GM23248 (cell line): ENCODE measurements at regions not wholly inside any gene's neighbourhood (a gene's known extent, or its start where the extent isn't known, plus 50 kb on each side); places are given as distances from the start of the nearest gene placed in this dataset.

Experiments
- EZH2 ChIP-seq: fragments of 200-600 bp; sonication (generic); IDR thresholded peaks from 2 replicates; pipeline ENCODE4 v1.6.1; 2018; ENCODE audit warnings: antibody characterized with exemption, mild to moderate bottlenecking; ENCODE audit not compliant: insufficient read depth, poor library complexity, severe bottlenecking
- EZH2phosphoT487 ChIP-seq: fragments of 200-600 bp; sonication (generic); IDR thresholded peaks from 2 replicates; pipeline ENCODE4 v1.6.1; 2018; ENCODE audit warnings: antibody characterized with exemption, moderate library complexity, mild to moderate bottlenecking, low read depth; ENCODE audit not compliant: insufficient read depth

DNA sequence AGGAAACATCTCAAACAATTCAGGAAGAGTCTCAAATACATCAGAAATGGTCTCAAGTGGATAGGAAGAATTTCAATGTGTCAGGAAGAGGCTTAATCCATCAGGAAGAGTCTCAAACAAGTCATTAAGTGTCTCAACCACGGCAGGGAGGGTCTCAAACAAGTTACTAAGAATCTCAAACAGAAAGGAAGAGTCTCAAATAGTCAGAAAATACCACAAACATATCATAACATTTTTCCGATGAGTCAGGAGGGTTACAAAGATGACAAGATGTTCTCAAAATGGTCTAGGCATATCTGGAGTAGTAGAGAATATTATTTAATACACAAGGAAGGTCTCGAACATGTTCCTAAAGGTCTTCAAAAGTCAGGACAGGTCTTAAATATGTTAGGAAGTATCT lies 109.3 kb upstream of the USP9X start:
- no peak for TF ChIP-seq EZH2
- TF ChIP-seq EZH2phosphoT487, result no peak
